HTERT RPE-1 (cell line): ENCODE measurements at regions not wholly inside any gene's neighbourhood (a gene's known extent, or its start where the extent isn't known, plus 50 kb on each side); places are given as distances from the start of the nearest gene placed in this dataset.
"Not testable (repeated sequence)": the region's sequence is repeated elsewhere in the genome, so short reads cannot be mapped to it uniquely, and the experiment has no call there.

Experiments
- in situ Hi-C: fragments of 300-500 bp; cut with MboI; formaldehyde crosslinking; loops from 4 replicates; pipeline ENCODE4 v1.14.3; 2020; ENCODE audit warnings: low sequenced_read_pairs

DNA sequence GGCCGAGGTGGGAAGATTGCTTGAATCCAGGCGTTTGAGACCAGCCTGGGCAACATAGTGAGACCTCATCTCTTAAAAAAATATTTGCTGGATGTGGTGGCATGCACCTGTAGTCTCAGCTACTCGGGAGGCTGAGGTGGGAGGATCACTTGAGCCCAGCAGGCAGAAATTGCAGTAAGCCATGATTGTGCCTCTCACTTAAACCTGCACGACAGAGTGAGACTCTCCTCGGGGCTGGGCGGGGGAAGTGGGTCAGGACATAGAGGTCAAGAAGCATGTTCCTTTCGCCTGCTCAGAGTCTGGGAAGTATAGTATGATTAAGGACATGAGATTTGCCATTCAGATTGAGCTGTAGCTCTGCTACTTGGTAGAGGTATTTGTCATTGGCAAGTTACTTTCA lies 52.3 kb downstream of the SEPTIN7 start:
- in situ Hi-C loops = not testable (repeated sequence)

DNA sequence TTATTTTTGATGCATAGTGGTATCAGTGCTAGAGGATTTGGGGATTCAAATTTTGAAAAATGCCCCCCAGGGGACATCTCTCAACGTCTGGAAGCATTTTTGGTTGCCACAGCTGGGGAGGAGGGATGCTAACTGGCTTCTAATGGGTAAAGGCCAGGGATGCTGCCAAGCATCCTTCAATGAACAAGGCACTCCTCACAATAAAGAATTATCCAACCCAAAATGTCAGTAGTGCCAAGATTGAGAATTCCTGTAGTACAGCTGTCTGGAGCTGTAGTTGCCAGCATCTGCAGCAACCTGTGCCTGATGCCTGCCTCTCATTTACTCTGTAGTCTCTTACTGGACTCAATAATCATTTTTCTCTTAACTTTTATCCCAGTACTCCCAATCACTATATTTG lies 53.5 kb downstream of the SEPTIN7 start:
- in situ Hi-C loops = no loop called here

DNA sequence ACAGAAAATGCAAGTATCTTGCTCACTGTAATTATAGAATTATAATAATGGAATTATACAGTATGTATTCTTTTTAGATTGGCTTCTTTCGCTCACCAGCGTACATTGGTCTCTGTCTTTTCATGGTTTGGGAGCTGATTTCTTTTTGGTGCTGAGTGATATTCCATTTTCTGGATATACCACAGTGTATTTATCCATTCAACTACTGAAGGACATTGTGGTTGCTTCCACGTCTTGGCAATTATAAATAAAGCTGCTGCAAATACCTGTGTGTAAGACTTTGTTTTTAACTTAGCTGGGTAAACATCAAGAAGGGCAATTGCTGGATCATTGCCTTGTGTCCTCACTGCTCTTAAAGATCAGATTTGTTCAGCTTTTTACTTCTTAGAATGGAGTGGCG lies 55.3 kb downstream of the SEPTIN7 start:
- in situ Hi-C loops = no loop called here

DNA sequence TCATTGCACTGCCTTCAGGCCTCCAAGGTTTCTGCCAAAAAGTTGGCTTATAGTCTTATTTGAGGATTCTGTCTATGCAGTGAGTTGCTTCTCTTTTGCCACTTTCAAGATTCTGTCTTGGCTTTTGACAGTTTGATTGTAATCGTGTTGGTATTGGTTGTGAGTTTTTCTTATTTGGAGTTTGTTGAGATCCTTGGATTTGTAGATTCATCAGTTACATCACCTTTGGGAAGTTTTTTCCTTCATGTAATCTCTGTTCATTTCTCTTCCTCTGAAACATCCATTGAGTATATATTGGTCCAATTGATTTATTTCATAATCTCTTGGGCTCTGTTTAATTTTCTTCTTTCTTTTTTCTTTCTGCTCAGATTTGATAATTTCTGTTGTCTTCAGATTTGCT lies 59.8 kb downstream of the SEPTIN7 start:
- in situ Hi-C loops = no loop called here

DNA sequence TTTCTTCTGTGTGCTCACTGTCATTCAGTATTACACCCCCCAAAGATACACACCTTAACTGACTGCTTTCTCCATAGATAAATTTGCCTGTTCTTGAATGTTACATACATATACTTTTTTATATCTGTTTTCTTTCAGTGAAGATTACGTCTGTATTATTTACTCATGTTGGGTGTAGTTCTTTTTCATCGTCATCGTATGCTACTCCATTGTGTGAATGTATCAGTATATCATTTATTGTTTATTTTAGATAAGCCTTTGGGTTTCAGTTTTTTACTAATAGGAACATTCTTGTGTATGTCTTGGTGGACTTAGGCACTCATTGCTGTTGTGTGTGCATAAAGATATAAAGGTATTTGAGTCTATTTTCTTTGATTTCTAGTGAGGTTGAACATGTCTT lies 64.4 kb downstream of the SEPTIN7 start:
- in situ Hi-C loops = no loop called here

DNA sequence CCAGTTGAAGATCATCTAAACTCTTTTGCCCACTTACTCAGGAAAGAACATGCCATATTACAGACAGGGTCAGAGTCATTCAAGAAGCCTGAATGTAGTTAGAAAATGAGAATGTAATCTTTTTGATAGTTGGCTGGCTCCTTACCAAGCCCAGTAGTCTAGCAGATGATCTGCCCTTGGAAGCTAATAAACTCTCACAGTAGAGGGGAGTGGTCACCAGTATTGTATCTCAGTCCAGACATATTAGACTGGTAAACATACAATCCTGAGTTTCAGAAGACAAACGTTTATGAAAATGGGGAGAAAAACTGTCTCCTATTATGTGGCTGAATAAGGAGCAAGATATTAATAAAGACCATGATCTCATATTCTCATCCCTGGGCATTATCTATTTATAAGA lies 65.3 kb downstream of the SEPTIN7 start:
- in situ Hi-C loops = no loop called here

DNA sequence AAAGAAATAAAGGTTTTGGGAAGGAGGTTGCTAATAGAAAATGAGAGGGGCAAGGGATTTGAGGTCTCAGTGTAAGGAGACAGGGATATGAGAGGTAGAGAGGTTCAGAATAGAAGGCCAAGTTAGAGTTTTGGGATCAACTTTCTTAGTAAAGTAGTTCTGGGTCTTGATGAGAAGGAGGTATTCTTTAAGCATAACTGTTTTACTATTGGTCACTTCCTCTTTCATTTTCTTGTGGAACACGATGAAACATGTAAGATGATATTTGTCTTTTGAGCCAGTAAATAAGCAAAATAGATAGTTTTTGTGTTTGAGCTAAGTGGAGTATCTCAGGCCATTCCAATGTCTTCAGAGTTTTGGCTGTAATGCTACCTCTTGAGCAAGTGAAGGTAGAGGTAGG lies 68.3 kb downstream of the SEPTIN7 start:
- in situ Hi-C loops = not testable (repeated sequence)

DNA sequence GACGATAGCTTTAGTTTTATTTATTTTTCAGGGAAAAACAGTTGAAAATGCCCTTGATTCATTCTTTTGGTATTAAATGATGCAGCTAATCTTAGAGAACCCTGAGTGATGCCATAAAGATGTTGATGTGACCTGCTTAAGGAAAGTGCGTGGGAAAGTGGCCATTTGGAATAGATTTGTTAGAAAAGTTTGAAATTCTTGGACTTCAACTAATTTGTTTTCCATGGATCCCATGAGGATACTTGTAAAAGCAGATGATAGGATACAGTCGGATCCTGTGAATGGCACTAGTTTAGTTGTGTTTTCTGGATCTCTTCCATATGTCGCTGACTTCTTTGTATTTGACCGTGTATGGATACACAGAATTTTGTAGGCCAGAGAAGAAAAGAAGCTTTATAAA lies 69.0 kb downstream of the SEPTIN7 start:
- in situ Hi-C loops = no loop called here

DNA sequence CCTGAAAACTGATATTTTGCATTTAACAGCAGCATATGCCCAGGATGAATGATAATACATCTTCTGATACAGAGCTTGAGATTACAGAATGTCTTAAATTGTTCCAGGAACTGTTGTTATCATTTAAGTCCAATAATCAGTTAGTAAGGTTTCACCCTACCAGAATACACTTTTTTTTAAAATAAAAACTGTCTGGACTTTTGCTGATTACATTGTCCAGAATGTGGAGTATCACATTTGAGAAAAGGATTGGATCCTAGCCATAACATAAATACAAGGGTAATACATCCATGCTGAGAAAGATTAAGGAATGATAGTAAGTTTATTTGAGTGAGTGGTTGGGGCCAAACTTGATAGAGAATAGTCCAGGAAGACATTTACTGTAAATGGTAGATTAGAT lies 71.0 kb downstream of the SEPTIN7 start:
- in situ Hi-C loops = no loop called here

DNA sequence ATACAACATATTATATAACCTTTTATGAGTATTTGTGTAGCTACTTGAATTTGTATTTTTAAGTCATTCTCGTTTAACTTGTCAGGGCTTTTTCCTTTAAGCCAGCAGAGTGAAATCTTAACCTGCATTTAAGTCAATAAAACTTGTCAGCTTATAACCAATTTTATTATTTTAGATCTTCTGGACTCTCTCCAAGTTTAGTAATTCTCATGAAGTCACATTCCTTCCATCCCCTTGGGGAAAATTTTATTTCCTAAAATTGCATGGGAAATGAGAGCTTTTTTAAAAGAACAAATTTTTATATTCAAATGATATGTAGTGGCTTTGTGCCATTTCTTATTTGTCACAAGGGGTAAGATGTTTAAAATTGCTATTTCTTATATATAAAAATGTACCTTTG lies 74.0 kb downstream of the SEPTIN7 start:
- in situ Hi-C loops = no loop called here

DNA sequence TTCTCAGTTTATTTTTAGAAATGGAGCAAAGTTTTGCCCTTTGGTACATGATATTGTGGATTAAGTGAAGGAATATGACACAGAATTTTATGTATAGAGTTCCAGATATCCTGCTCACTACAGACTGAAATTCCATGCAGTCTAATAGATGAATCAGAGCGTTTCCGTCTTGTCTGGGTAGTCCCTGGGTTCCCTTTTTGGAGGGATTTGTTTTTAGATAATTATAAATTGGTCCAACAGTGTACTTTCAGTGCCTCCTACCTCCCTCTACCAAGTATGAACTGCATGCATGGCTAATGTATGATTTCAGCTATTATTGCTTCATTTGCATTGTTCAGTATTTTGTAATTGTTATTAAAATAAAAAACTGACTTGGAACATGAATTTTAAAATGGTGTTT lies 74.4 kb downstream of the SEPTIN7 start:
- in situ Hi-C loops = no loop called here

DNA sequence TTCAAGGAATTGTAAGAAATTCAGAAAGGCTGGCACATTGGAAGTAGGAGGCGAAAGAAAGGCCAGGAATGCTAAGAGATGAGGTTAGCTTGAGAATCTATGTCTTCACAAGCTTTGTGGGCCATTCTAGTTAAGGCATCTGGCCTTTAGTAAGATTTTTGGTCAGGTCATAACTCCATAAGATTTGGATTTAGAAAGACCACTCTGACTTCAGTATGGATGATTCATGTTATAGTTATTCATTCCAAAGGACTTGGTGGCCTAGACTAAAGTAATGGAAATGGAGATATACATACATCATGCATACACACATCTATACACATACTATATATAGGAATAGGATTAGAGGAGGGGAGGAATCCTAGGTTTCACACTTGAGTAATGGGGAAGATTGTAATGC lies 77.5 kb downstream of the SEPTIN7 start:
- in situ Hi-C loops = no loop called here

DNA sequence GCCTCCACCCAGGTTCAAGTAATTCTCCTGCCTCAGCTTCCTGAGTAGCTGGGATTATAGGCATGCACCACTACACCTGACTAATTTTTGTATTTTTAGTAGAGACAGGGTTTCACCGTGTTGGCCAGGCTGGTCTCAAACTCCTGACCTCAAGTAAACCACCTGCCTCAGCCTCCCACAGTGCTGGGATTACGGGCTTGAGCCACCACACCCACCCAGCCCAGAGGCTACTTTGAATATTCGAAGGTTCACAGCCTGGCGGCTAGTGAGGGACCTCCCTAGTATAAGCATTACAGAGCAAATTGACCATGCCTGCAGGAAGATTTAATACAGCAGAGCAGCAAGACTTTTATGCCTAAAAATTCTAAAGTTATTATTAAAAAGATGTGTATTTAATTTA lies 86.6 kb downstream of the SEPTIN7 start:
- in situ Hi-C loops = not testable (repeated sequence)

DNA sequence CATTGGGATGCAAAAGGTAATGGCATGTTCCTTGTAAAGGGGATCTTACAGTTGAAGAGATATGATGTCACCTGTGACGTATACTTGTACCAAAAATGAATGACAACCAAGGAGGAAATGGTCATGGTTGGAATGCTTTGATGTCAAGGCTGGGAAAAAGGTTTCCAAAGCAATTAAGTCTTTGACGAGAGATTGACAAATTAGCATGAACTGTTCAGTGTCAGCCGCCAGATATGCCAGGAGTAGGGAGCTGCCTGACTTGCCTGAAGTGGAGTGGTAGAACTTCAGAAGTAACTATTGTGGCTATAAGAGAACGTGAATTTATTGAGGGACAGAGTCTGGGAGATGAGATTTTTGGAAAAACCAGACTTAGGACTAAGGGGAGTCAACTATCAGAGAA lies 88.1 kb downstream of the SEPTIN7 start:
- in situ Hi-C loops = no loop called here

DNA sequence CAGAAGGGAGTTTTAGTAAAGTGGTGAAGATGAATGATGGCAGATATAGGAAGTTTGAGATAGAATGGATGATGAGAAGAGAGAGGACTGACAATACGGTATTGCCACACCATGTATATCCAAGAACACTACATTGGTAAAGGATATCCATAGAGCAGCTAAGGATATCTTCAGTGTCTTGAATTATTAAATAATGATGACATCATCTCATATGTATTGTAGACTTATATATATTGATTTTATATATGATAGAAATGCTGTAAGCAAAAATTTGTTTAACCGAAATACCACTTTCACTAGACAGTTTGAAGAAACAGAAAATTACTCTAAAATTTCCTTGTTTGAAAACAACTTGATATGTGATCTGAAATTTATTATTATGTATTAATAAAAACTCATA lies 89.0 kb downstream of the SEPTIN7 start:
- in situ Hi-C loops = no loop called here

DNA sequence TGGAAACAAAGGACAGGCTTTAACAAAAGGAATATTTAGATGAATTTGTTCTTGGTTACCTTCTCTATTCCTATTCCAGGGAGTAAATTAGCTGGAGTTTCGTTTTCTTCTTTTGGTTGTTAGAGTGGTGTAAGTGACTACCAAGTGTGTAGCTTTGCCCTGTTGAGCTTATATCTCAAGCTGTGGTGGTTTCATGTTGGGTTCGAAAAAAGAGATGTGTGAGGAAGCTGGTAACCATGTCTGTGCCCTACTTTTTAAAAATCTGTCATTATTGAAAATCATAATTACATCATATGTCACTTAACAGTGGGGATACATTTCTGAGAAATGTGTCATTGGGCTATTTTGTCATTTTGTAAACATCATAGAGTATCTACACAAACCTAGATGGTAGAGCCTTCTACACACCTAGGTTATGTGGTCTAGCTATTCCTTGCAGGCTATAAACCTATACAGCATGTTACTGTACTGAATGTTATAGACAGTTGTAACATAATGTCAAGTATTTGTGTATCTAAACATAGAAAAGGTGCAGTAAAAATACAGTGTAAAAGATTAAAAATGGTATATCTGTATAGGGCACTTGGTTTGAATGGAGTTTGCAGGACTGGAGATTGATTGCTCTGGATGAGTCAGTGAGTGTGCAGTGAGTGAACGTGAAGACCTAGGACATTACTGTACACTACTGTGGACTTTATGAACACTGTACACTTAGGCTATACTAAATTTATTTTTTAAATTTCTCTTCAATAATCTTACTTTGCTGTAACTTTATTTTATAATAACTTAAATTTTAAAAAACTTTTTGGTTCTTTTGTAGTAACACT lies 90.4 kb downstream of the SEPTIN7 start:
- in situ Hi-C loops = no loop called here

DNA sequence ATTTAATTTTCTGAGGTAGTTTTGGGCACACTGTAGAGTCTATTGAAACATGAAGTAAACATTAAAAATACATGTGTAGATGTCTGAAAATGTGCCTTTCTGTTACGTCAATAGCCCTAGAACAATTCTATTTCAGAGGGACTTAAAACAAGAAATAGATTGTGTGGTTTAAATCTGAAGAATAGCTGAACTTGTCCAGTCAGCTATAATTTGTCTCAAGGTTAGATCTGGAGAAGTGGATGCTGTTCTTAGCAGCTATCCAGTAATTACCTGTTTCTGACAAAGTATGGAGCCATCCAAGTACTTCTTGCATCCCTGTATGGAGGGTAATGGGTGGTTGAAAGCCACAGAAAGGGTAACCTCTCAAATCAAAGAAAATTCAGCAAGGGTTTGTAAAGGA lies 92.8 kb downstream of the SEPTIN7 start:
- in situ Hi-C loops = no loop called here

DNA sequence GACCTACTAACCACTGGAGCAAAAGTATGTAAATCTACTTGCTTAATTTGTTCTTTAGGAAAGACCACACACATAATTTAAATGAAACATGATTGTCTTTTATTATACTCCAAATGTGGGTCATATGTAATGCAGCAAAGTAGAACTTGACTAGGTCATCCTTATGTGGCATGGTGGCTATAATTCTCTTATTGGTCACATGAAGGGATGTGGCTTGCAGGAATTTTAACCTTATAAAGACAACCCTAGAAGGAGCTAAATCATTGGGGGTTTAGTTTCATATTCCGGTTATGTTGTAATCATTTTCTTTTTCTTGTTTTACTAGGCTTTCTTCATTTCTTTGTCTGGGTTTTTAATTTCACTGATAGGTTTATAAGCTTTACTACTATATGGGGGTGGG lies 93.9 kb downstream of the SEPTIN7 start:
- in situ Hi-C loops = no loop called here

DNA sequence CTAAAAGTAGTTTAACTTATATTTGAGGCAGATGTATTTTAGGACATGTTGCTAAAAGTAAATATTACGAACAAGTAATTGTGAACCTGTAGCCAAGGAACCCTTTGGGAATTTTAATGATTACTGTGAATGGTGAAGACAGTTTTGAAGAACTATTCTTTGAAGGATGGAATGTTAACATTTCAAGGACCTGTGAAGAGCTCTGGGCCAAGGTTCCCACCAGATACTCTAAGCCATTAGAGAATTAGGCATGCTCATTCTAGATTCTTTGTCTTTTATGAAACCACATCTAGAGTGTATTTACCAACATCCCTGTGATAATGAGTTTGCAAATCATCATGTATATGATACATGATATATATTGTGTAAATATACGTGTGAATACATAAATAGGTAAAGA lies 99.8 kb downstream of the SEPTIN7 start:
- in situ Hi-C loops = no loop called here

DNA sequence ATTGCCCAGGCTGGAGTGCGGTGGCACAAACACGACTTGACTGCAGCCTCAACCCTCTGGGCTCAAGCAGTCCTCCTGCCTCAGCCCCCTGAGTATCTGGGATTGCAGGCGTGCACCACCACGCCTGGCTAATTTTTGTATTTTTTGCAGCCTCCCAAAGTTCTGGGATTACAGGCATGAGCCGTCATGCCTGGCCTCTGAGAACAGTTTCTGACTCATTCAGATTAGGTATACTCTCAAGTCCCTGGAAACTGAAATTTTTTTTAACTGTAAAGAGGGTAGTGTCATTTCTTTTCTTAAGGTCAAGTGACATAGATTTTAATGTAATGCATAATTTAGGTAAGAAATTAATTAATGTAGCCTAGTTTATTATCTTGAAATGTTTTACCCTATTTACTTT lies 104.7 kb downstream of the SEPTIN7 start:
- in situ Hi-C loops = no loop called here

DNA sequence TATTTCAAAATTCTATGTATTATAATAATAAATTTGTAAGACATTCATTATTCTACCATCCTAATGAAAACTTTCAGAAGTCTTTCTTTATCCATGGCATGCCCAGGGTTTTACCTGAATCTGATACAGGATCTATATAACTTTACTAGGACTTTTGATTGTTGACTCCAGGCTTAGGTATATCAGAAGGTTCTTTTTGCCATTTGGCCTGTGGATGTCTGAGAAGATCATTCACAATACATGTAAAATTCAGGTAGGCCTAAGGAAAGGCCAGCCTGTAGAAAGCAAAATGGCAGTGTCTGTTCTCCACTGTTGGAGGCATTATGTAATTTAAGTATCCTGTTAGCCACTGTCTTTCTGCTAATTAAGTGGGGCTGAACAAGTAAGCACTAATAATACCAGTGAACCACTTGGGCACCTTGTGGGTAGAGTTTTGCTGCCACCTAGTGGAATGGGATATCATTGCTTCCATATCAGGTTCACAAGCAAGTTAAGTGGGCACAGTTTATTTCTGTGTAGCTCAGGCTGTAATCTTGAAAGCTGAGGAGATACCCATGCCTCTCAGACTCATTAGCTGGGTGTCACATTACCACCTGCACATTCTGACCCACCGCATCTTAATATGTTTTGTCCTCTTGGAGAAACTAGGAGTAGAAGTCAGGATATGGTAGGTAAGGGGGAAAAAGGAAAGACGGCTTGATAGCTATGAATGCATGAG lies 105.5 kb downstream of the SEPTIN7 start:
- in situ Hi-C loops = no loop called here

DNA sequence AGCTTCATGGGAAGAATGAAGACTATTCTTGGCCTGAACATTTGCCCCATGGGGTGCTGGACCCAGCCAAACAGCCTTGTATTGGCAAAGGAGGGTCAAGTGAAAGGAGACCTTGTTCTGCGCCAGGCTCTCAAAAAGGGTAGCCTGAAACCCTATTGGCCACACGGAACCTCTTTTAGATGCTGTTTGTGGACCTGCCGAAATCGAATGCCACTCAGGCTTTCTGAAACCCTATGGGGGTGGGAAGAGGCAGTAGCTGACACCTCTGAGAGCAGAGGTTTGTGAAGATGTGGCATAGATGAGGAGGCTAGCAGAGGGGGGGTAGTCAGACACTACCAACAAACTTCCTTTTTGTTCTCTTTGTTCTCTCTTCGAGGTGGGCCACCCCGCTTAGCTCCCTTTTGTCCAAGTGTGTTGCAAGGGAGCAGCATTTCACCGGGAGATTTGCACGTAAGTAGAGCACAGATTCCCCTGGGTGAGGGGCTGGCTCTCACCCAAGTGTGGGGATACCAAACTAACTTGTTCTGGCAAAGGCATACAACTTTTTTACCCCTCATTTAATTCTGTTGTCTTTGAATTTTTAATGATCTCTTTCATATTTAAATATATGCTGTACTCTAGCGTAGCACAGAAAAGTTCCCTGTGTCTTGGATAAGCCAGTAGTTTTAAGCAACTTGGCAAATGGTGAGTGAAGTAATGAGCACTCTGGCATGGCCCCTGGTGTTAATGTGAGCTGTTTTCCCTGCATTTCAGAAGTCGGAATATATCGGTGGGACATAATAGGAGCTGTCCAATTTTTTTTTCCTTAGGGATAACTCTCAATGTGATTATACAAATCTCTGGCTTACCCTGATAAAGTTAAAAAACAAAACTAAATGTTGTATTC lies 107.7 kb downstream of the SEPTIN7 start:
- in situ Hi-C loops = no loop called here
